ENCODE measurements at regions not wholly inside any gene's neighbourhood (a gene's known extent, or its start where the extent isn't known, plus 50 kb on each side); places are given as distances from the start of the nearest gene placed in this dataset.

DNA sequence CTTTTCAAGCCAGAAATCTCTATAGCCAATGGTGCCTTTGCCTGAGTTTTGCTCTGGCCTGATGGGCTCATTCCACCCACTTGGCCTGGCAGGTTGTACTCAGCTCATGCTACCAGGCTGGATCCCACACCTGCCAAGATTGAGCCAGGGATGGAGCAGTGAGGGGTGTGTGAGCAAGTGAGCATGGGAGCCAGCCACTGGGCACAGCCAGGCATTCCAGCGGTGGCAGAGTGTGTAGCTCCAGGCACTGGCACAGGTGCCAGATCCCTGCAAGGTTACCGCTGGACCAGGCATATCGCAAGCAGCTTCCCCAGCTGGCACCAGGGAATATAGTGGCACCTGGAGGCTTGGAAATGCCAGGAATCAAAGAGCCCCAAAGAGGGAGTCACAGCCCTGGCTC, 2395.6 kb upstream of the C9orf72 start:
- Histone ChIP-seq H3K79me2 (ENCODE audit: control insufficient read depth in 1 of 2, insufficient read depth in 2 of 2, low read length in 2 of 2) (no peaks in the 10 kb centered on the region), H2BK5ac (ENCODE audit: low read depth, low read length) (no peak overlapping the region), H2BK120ac (replicated peaks; ENCODE audit: low read depth, low read length) (no peak overlapping the region), H3K4me1 (replicated peaks in 1 of 4; ENCODE audit: control insufficient read depth in 3 of 4, insufficient read depth in 4 of 4, low read length in 3 of 4) (no peaks in the 10 kb centered on the region), H2AFZ (ENCODE audit: low read length) (no peak overlapping the region), H3K9ac (replicated peaks in 1 of 4; ENCODE audit: extremely low read depth in 1 of 4, low read depth in 3 of 4, low read length in 3 of 4) (no peak overlapping the region), H3K27ac (ENCODE audit: low read depth, low read length) (no peak overlapping the region), H3K56ac (replicated peaks; ENCODE audit: insufficient read length, low read depth, low read length) (no peak overlapping the region), H3K36me3 (ENCODE audit: control insufficient read depth in 2 of 4, insufficient read depth in 4 of 4, low read length in 3 of 4) (no peaks in the 10 kb centered on the region), H2BK20ac (ENCODE audit: low read length) (no peak overlapping the region), H3K9me3 (ENCODE audit: insufficient read depth in 2 of 2, low read depth in 1 of 2, low read length in 1 of 2) (no peaks in the 10 kb centered on the region), H2BK15ac (ENCODE audit: low read length) (no peak overlapping the region), H3K27me3 (replicated peaks in 1 of 4; ENCODE audit: control insufficient read depth in 3 of 4, extremely low read depth in 1 of 4, insufficient read depth in 3 of 4, low read length in 3 of 4) (no peaks in the 10 kb centered on the region), H4K5ac (ENCODE audit: insufficient read length, low read depth, low read length) (no peak overlapping the region), H3K23me2 (ENCODE audit: low read depth, low read length) (no peaks in the 10 kb centered on the region), H2AK5ac (ENCODE audit: low read depth, low read length) (no peak overlapping the region), H3K18ac (ENCODE audit: extremely low read depth, low read length) (no peak overlapping the region), H3K23ac (ENCODE audit: insufficient read length) (no peak overlapping the region), H4K8ac (ENCODE audit: extremely low read depth, insufficient read depth, low read length) (no peak overlapping the region), H2BK12ac (ENCODE audit: low read depth, low read length) (no peak overlapping the region), H3K4ac (replicated peaks; ENCODE audit: insufficient read length, low read depth, low read length) (no peak overlapping the region), H3K14ac (ENCODE audit: insufficient read length) (no peak overlapping the region), H4K91ac (replicated peaks; ENCODE audit: insufficient read length, low read length) (no peak overlapping the region), H3K4me2 (ENCODE audit: insufficient read depth in 1 of 2, low read depth in 2 of 2, low read length in 2 of 2) (no peak overlapping the region), H3K79me1 (ENCODE audit: low read depth, low read length) (no peaks in the 10 kb centered on the region), H3K4me3 (ENCODE audit: extremely low read depth in 1 of 4, insufficient read depth in 2 of 4, low read depth in 3 of 4, low read length in 4 of 4) (no peak overlapping the region), H4K20me1 (replicated peaks in 1 of 2; ENCODE audit: control insufficient read depth in 1 of 2, insufficient read depth in 2 of 2, low read length in 2 of 2) (no peaks in the 10 kb centered on the region)
- TF ChIP-seq JUN (IDR thresholded peaks at IDR 0.05; ENCODE audit: low read depth, low read length) (no peak), TEAD4 (IDR thresholded peaks at IDR 0.05; ENCODE audit: low read depth, low read length) (no peak), HDAC2 (IDR thresholded peaks at IDR 0.05; ENCODE audit: borderline replicate concordance in 1 of 2, low read depth in 2 of 2, low read length in 2 of 2) (no peak), SIRT6 (IDR thresholded peaks at IDR 0.05; ENCODE audit: low read length) (no peak), RBBP5 (IDR thresholded peaks at IDR 0.05; ENCODE audit: borderline replicate concordance, low read depth, low read length) (no peak), E2F6 (IDR thresholded peaks at IDR 0.05) (no peak), MAFK (IDR thresholded peaks at IDR 0.05; ENCODE audit: low read depth, low read length) (no peak), SP1 (IDR thresholded peaks at IDR 0.05; ENCODE audit: low read depth, low read length) (no peak), CHD2 (IDR thresholded peaks at IDR 0.05; ENCODE audit: low read length) (no peak)
- TF ChIP-seq, protein P1, sequence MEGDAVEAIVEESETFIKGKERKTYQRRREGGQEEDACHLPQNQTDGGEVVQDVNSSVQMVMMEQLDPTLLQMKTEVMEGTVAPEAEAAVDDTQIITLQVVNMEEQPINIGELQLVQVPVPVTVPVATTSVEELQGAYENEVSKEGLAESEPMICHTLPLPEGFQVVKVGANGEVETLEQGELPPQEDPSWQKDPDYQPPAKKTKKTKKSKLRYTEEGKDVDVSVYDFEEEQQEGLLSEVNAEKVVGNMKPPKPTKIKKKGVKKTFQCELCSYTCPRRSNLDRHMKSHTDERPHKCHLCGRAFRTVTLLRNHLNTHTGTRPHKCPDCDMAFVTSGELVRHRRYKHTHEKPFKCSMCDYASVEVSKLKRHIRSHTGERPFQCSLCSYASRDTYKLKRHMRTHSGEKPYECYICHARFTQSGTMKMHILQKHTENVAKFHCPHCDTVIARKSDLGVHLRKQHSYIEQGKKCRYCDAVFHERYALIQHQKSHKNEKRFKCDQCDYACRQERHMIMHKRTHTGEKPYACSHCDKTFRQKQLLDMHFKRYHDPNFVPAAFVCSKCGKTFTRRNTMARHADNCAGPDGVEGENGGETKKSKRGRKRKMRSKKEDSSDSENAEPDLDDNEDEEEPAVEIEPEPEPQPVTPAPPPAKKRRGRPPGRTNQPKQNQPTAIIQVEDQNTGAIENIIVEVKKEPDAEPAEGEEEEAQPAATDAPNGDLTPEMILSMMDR (IDR thresholded peaks at IDR 0.05; ENCODE audit: control extremely low read depth in 1 of 3, insufficient read depth in 1 of 3, low read depth in 1 of 3, low read length in 3 of 3), result no peak
- DNase-seq (ENCODE audit: low read depth in 1 of 2, low spot score in 2 of 2), result no peak
- CTCF ChIA-PET (ENCODE audit: partially characterized antibody), result interaction anchor here (0.9 to 1.1 kb wide), 2 partner anchors 19 to 27 kb away, joined by 3 read pairs; no protein-coding TSS in a partner anchor
- FAIRE-seq, result no peak
- 94% methylated on average over 3 of the region's 3 CpGs; no CpG with 5 or more reads in 1 of the 2 experiments for WGBS, 2 experiments (ENCODE audit: extremely low coverage in 1 of 2, insufficient coverage in 1 of 2, insufficient read length in 1 of 2, insufficient replicate concordance in 2 of 2, low coverage in 1 of 2, low lambda C conversion rate in 2 of 2, missing lambda C conversion rate in 1 of 2)
- POLR2A ChIA-PET (ENCODE audit: partially characterized antibody), result no interaction called here
